Fibroblast of villous mesenchyme (primary cell): ENCODE measurements at regions not wholly inside any gene's neighbourhood (a gene's known extent, or its start where the extent isn't known, plus 50 kb on each side); places are given as distances from the start of the nearest gene placed in this dataset.
A peak's percentile ranks its signal among the peaks of the same experiment; 100 is the strongest.

Experiments used
- DNase-seq: peaks from one replicate; pipeline ENCODE4 v3.0.0-alpha.2; 2010; ENCODE audit warnings: low read depth
- H3K4me3 ChIP-seq: 2 replicates; pipeline ENCODE4 v1.5.1; 2011; ENCODE audit warnings: low read depth, mild to moderate bottlenecking, low read length
- CTCF ChIP-seq: IDR thresholded peaks from 2 replicates; pipeline ENCODE4 v1.5.1; 2012; ENCODE audit warnings: low read depth, mild to moderate bottlenecking, low read length; ENCODE audit not compliant: insufficient read depth

- H3K4me3 ChIP-seq = no peak overlapping the region
- peak; percentile 52 for TF ChIP-seq CTCF
- DNase-seq = peak; percentile 34
These were observed 128.0 kb downstream of the ADAMTS1 start for GRCh38 chr21:26717146-26717739.

- peak; percentile 56 for DNase-seq
- peak; percentile 93 for TF ChIP-seq CTCF
- no peak overlapping the region for H3K4me3 ChIP-seq
These were observed 129.2 kb downstream of the ADAMTS1 start for GRCh38 chr21:26715878-26716506.

GRCh38 chr21:26715116-26715515 lies 130.1 kb downstream of the ADAMTS1 start:
- no peak overlapping the region for H3K4me3 ChIP-seq
- no peak for DNase-seq
- TF ChIP-seq CTCF = no peak

- no peak for TF ChIP-seq CTCF
- no peak for DNase-seq
- H3K4me3 ChIP-seq = no peak overlapping the region
These were observed 135.1 kb downstream of the ADAMTS1 start for GRCh38 chr21:26710155-26710554.

- TF ChIP-seq CTCF = no peak
- H3K4me3 ChIP-seq = no peak overlapping the region
- no peak for DNase-seq
These were observed 136.0 kb upstream of the CYYR1 start for GRCh38 chr21:26709090-26709489.

- DNase-seq = no peak
- no peak for TF ChIP-seq CTCF
- no peak overlapping the region for H3K4me3 ChIP-seq
These were observed 135.2 kb upstream of the CYYR1 start for GRCh38 chr21:26708223-26708800.
